HG02642 (cell line): ENCODE measurements at regions not wholly inside any gene's neighbourhood (a gene's known extent, or its start where the extent isn't known, plus 50 kb on each side); places are given as distances from the start of the nearest gene placed in this dataset.

Source experiments
- ATAC-seq: cut with Tn5 transposase; IDR thresholded peaks from one replicate; pipeline ENCODE4 v1.9.1; 2021; ENCODE audit warnings: mild to moderate bottlenecking; ENCODE audit not compliant: unreplicated experiment, poor library complexity

DNA sequence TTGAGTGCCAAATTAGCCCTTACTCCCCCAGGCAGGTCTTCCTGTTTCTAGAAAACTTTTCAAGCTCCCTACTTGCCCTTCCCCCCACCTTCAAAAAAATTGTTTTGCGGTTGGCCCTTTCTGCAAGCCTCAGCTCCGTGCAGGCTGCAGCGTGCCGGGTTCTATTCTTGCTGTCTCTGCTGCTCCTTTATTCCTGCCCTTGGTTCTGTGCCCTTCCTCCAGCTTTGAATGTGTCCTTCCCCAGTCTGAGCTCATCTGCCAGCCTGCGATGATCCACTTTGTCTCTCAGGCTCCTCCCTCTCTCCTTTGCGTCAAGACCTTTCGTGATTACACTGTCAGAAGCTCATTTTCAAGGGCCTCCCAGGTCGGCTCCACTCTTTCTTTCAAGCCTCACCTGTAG, 98.6 kb downstream of the IRF2BPL start:
- no peak for ATAC-seq

DNA sequence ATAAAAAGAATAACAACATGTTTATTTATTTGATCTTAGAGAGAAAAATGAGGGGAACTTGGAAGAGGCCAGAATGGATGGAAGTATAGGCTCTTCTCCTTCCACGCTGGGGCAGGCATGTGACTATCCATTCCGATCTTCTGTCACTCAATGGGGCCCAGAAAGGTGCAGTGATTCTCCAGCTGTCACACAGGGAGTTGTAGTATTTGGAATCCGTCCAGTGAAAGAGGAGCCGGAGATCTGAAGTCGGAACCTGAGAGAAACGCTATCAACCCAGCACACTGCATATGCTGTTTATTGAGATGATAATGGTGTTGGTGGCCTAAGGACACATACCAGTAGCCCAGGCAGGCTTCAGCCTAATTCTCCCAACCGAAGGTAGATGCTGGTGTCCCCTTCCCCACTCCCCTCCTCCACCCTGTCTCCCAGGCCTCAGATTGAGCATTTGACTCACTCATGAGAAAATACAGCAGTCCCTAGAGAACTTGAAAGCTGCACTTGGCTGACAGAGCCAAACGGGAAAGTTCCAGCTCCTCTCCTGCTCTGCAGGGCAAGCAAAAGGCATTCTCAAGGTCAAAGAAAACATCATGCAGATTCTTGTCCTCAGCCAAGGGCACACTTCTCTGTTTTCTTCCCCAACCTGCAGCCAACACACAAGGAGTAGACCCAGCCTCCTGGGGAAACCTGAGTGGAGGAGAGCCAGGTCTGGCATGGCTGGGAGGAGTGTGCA, 100.4 kb downstream of the IRF2BPL start:
- no peak for ATAC-seq

DNA sequence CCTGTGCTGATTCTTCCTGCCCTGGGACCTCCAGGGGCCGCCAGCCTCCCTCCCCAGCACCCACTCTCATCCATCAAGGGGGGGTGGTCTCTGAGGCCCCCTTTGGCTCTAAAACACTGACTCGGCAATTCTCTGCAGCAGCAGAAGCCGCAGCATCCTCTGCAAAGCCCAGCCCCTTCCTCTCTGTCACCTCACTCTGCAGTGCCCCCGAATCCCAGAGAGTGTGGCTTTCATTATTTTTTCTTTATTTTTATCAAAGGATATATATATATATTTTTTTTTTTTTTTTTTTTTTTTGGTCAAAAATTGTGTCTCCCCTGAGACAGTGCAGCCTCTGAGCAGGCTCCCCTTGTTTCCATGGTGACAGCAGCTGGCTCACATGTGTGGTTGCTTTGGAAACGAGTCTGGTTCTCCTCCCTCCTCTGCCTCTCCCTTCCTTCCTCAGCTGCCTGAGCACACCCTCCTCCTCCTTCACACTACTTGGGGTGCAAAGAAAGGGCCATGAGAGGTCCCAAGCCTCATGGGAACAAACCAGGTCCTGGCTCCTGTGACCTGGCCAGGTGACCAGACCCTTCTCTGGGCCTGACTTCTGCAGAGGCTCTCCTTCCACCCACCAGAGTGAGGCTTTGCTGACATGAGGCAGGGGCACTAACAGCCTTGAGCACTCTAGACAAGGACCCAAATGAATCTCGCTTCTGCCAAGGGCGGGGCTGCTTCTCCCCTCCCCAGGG, 100.5 kb downstream of the LRRC74A start:
- ATAC-seq: no peak

DNA sequence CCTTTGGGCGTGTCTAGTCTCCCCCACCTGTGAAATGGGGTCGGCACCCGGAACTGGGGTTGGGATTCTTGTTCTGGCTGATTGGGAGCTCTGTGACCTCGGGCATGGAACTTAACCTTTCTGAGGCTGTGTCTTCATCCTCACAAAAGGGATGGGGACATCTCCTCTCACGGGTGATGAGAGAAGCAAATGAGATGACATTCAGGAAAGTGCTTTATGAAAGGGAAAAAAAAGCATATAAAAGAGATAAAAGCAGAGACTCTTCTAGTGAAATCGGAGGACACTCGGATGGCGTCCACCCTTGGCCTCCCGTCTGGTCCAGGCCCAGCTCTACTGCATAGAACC, 98.9 kb downstream of the LRRC74A start:
- no peak for ATAC-seq

DNA sequence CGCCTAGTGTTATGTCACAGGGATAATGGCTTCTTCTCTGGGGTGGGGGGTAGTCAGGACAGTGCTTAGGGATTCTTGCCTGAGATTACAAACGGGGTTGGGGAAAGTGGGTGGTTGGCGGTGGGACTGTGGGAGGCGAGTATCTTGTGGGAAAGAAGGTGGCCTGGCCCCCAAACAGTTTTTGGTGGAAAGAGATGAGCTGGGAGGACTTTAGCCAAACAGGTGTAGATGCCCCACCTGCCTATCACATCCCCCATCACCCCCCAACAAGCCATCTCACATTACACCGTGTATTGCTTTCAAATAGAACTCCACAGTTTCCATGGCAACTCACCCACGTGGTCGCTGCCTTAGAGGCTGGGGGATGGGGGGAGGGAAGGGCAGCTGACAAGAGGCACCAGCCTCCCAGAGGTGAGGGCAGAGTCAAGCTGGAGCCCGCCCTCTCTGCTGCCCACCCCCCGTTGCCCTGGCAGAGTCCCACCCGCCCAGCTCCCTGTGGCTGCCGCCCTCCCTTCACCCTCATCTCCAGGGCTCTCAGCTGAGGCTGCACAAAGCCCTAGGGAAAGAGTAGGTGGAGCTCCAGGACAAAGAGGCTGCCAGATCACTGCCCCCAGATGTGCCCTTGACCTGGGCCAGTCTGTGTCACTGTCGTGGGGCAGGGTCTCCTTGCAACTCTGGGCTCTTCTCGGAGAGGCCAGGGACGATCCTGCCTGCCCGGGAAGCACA, 98.3 kb downstream of the LRRC74A start:
- ATAC-seq: no peak

DNA sequence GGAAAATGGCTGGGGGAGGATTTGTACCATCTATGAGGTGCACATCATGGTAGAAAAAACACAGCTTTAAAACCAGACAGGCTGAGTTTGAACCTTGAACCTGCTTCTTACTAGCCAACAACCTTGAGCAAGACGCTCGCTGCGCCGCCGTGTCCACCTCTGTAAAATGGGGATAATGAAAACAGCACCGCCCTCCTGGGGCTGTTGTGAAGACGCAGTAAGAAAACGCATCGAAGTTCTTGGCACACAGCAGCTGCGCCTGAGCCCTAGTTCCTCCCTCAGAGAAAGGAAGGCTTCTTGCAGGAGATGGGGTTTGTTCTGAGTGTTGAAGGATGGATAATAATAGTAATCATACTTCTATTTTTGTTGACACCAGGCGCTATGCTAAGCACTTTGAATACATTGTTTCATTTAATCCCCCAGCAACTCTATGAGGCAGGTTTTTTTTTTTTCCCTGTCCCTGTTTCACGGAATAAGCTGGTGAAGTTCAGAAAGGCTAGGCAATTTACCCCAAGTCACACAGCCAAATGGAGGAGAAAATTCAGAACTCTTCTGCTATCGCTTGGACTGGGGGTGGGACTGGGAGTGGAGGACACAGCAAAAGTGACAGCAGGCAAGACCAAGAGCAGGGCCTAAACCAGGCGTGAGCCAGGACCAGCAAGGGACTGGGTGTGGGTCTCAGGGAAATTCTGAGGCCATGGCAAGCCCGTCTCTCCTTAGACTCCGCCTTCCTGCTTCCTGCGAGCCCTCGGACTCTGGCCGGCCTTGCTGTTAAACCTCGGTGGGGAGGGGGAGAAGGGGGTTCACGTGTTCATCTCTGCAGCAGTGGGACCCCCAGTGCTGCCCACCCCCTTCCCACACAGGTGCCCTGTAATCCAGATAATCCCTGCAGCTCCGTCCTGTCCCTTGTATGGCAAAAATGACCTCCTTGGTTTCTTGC, 97.5 kb downstream of the LRRC74A start:
- ATAC-seq: no peak

DNA sequence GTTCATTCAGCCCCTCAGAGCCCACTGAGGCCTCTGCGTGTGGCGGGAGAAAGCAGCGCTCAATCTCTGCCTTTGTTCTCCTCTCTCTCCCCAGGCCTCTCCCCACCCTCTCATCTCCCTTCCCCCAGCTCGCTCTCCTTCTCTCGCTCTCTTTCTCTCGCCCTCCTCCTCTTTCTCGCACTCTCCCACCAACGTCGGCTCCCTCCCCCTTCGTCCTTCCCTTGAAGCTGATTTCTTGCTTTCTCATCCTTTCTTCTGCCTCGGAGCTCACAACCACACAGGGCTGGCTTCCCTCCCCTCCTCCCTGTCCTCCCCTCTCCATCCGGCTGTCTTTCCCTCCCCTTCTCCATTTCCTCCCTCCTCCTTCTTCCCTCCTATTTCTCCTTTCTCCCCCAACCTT, 96.4 kb downstream of the LRRC74A start:
- ATAC-seq: no peak

DNA sequence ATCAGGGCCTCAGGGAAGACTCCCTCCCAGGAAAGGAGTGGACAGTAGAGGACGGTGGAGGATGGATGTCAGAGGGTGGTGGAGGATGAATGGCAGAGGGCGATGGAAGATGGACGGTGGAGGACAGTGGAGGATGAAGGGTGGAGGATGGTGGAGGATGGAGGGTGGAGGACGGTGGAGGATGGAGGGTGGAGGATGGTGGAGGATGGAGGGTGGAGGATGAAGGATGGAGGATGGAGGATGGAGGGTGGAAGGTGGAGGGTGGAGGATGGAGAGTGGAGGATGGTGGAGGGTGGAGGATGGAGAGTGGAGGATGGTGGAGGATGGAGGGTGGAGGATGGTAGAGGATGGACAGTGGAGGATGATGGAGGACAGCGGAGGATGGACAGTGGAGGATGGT, 95.9 kb downstream of the LRRC74A start:
- no peak for ATAC-seq

DNA sequence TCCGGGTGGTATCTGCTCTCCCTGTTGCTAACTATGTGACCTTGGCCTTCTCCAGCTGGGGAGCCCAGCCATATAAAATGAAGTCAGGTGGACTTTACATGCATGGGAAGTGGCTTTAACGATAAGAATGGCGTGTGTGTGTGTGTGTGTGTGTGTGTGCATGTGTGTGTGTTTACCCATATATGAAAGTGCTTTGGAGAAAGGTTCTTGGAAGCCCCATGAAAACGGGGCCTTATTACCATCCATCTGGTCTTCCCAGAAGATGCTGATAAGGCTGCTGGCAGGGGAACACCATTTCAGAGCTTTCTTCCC, 94.8 kb downstream of the LRRC74A start:
- no peak for ATAC-seq

DNA sequence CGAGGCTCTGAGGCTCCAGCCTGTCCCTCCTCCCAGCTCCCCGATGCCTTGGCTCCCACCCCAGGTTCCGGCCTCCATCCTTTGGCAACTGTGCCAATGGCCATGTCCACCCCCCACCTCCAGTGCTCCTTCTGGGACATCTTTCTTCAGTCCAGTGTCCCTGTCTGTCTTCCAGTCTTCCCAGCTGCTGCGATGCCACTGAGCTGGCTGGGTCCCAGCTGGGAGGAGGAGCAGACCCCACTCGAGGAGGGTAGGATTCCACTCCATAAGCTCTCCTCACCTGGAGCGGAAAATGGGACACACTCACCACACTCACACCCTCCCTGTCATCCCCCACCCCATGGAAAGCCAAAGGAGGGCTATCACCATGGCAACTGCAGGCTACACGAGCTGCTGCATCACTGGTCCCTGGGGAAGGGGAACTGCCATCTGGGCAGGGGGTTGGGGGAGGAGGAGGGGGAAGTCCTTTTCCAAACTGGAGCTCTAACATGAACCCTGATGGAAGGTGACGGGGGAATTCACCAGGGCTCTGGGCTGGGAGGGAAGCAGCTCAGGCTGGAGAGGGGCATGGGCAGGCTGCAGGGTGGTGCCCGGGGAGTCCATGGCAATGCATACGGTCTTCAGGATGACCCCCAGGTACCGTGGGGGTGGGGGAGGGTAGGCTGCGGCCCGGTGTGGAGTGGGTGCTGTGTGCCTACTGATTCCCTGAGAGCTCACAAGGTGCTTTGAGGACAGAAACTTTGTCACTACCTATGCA, 94.3 kb downstream of the LRRC74A start:
- no peak for ATAC-seq

DNA sequence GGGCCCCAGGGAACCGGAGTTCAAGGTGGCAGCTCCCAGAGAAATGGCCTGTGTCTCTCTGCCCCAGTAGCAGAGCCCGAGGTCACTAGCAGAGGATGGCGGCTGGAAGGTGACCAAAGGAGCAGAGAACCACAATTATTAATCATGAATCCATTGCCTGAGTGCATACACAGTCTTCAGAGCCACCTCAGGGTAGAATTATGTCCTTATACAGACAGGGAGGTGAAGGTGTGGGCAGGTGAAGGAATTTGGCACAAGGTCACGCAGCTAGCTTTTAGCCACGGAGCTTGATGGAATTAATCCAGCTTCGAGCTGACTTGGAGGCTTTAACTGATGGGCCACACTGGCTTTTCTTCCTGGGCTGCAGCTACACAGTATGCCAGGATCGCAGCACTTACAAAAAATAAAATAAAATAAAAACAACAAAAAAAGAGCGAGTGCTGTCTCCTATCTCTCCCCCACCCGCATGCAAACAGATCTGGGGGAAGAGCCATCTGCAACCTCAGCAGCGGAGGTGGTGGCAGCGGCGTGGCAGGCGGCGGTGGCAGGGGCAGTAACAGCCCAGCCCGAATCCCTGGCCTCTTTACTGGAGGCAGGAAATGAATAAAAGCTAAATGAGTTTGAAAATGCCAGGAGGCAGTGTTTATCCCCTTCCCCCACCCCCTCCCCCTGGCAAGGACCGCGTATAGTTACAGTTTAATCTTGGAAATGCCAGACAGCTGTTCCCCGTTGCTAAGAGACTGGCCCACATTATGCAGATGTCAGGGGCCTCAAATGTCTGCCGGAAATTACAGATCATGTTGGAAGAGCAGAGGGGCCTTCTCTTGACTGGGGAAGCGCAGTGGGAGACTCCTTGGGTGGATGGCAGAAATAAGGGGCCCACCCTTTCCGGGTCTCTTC, 93.5 kb downstream of the LRRC74A start:
- ATAC-seq: no peak
